ENCODE measurements at regions not wholly inside any gene's neighbourhood (a gene's known extent, or its start where the extent isn't known, plus 50 kb on each side); places are given as distances from the start of the nearest gene placed in this dataset.

DNA sequence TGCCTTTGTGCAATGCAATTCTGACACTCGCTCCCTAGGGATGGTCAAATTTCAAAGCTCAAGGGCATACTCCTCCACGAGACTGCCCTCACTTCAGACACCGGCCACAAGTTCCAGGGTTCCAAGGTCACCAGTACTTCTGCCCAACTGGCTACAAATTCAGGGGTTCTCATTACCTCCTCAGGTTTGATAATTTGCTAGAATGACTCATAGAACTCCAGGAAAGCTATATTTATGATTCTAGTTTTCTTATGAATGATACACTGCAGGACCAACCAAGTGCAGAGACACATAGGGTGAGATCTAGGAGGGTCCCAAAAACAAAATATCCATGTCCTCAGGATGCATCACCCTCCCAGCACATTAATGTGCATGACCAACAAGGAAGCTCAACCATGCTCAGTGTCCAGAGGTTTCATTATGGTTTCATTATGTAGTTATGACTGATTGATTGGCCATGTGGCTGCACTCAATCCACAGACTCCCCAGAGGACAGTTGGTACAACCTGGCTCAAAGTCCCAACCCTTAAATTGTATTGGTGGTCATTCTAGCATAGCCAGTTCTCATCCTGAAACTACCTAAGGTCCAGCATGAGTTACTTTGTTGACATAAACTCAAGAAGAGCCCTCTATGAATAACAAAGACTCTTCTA is 170.4 kb upstream of the LRRN1 start:
- DNase-seq (ENCODE audit: low read depth) = no peak
- TF ChIP-seq, protein P1, sequence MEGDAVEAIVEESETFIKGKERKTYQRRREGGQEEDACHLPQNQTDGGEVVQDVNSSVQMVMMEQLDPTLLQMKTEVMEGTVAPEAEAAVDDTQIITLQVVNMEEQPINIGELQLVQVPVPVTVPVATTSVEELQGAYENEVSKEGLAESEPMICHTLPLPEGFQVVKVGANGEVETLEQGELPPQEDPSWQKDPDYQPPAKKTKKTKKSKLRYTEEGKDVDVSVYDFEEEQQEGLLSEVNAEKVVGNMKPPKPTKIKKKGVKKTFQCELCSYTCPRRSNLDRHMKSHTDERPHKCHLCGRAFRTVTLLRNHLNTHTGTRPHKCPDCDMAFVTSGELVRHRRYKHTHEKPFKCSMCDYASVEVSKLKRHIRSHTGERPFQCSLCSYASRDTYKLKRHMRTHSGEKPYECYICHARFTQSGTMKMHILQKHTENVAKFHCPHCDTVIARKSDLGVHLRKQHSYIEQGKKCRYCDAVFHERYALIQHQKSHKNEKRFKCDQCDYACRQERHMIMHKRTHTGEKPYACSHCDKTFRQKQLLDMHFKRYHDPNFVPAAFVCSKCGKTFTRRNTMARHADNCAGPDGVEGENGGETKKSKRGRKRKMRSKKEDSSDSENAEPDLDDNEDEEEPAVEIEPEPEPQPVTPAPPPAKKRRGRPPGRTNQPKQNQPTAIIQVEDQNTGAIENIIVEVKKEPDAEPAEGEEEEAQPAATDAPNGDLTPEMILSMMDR (IDR thresholded peaks at IDR 0.05; ENCODE audit: control insufficient read depth, insufficient read depth, low read depth, low read length, missing control alignments) = no peak

DNA sequence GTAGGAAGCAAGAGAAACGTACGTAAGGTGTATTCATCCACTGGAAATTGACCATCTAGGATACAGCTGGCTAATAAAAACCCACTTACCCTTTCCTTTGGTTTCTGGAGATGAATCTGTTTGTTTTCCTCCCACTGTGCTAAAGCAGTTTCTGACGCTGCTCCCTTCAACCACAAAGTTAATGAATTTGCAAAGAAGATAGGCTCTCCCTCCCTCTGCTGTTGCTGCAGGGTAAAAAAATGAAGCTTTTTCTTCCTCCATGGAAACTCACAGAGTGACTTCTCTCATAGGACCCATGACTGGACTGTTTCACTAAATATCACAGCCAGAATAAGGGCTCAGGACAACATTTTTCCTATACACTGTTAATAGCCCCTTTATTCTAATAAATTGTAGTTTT is 172.1 kb upstream of the LRRN1 start:
- DNase-seq (ENCODE audit: low read depth) = no peak
- TF ChIP-seq, protein P1 (IDR thresholded peaks at IDR 0.05; ENCODE audit: control insufficient read depth, insufficient read depth, low read depth, low read length, missing control alignments) = no peak

More for the DNA sequence above, 170.4 kb upstream of the LRRN1 start:
- H3K4me3 ChIP-seq (ENCODE audit: control insufficient read depth, low read depth, low read length) = no peak overlapping the region

DNA sequence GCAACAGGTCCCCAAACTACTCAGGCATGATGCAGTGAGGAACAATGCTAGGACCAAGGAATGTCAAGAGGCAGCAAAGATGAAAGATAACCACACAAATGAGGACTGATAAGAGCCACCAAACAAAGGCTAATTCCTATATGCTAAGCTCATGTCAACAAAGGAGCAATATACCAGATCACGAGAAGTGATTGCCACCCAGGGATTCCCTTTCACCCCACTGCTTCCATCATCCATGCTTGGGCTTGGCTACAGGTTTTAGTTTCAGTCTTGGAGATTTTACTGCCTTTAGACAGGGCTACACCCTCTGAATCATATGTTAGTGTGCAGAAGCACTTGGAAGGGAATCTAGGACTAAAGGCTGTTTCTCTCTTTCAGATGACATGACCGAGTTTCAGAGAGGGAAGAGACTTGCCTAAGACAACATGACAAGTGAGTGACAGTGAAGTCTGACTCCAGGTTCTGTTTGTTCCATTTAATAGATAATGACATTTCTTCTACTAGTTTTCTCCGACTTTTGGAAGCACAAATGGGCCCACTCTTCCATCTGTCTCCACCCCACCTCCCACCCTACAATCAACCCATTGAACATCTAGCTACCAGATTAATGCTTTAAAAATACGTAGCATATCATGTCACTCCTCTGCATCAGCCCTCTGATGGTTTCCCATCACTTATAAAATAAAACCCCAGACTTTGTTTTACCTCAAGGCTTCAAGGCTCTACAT is 173.5 kb upstream of the LRRN1 start:
- TF ChIP-seq, protein P1 (IDR thresholded peaks at IDR 0.05; ENCODE audit: control insufficient read depth, insufficient read depth, low read depth, low read length, missing control alignments) = no peak
- no peak overlapping the region for H3K4me3 ChIP-seq (ENCODE audit: control insufficient read depth, low read depth, low read length)
- no peak for DNase-seq (ENCODE audit: low read depth)

More for the DNA sequence above, 172.1 kb upstream of the LRRN1 start:
- H3K4me3 ChIP-seq (ENCODE audit: control insufficient read depth, low read depth, low read length) = no peak overlapping the region

DNA sequence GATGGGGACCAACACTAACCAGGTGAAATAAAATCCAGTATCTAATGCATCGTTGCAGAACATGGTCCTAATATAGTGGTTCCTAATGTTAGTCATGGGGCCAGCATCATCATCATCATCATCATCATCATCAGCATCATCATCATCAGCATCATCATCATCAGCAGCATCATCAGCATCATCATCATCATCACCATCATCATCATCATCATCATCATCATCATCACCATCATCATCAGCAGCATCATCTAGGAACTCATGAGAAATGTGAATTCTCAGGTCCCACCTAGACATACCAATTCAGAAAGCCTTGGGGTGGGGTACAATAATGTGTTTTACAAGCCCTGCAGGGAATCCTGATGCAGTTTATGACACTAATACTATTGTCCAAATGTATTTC is 179.4 kb upstream of the LRRN1 start:
- TF ChIP-seq, protein P1 (IDR thresholded peaks at IDR 0.05; ENCODE audit: control insufficient read depth, insufficient read depth, low read depth, low read length, missing control alignments) = no peak
- DNase-seq (ENCODE audit: low read depth) = no peak
- H3K4me3 ChIP-seq (ENCODE audit: control insufficient read depth, low read depth, low read length) = no peak overlapping the region

DNA sequence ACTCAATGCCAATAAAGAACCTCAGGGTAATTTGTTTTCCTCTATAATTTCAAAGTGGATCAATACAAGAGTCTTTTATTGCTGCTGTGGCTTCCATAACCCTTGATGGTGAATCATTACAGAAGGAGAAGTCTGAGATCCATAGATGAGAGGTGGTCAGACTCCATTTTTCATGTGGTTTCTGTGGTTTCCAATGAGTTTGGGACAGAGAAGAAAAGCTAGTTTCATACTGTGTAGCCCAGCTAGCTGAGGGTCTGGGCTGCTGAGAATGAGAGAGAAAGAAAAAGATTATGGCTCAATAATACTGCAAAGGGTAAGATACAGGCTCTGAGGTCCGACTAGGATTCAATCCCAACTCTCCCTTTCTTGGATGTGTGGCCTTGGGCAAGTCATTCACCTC is 180.6 kb upstream of the LRRN1 start:
- DNase-seq (ENCODE audit: low read depth) = no peak
- TF ChIP-seq, protein P1 (IDR thresholded peaks at IDR 0.05; ENCODE audit: control insufficient read depth, insufficient read depth, low read depth, low read length, missing control alignments) = no peak
- H3K4me3 ChIP-seq (ENCODE audit: control insufficient read depth, low read depth, low read length) = no peak overlapping the region

DNA sequence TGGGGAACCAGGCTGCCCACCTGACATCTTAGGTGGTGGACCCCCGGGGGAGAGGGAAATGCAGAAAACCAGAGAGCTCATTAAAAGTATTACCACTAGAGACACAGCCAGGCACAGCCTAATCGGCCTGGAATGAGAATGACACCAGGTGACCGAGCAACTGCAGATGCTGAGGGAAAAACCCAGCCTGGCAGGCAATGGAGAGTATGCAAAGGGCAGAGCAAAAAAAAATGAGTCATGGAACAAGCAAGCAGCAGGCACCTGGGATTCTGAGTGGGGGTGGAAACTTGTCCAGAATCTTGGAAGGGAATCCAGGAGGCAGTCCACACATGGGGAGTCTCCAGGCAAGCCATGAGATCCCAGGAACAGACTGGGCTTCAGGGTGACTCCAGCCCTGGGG is 183.7 kb upstream of the LRRN1 start:
- H3K4me3 ChIP-seq (ENCODE audit: control insufficient read depth, low read depth, low read length) = no peak overlapping the region
- TF ChIP-seq, protein P1 (IDR thresholded peaks at IDR 0.05; ENCODE audit: control insufficient read depth, insufficient read depth, low read depth, low read length, missing control alignments) = no peak
- DNase-seq (ENCODE audit: low read depth) = no peak
